OCI-LY3 (cell line): ENCODE measurements at regions not wholly inside any gene's neighbourhood (a gene's known extent, or its start where the extent isn't known, plus 50 kb on each side); places are given as distances from the start of the nearest gene placed in this dataset.

Source experiments
- H2AFZ ChIP-seq: fragments of 200-600, 300-600 bp; shearing (Covaris generic); 2 replicates; pipeline ENCODE4 v1.6.0; 2014; ENCODE audit warnings: antibody characterized with exemption, low read depth, low read length
- H3K27ac ChIP-seq: fragments of 200-600, 300-600 bp; sonication (generic); 2 replicates; pipeline ENCODE4 v1.5.1; 2014; ENCODE audit warnings: mild to moderate bottlenecking, low read length, moderate library complexity, mixed read lengths
- H3K27me3 ChIP-seq: fragments of 200-600, 300-600 bp; sonication (generic); 2 replicates; pipeline ENCODE4 v1.6.1; 2014; ENCODE audit warnings: low read depth, low read length, mixed read lengths
- H3K36me3 ChIP-seq: fragments of 200-600, 300-600 bp; sonication (generic); replicated peaks from 2 replicates; pipeline ENCODE3; 2014; ENCODE audit warnings: low read depth, low read length, mixed read lengths
- H3K4me1 ChIP-seq: fragments of 300-600, 200-600 bp; sonication (generic); 2 replicates; pipeline ENCODE4 v1.6.1; 2014; ENCODE audit warnings: low read length, mixed read lengths
- H3K4me2 ChIP-seq: fragments of 200-600, 300-600 bp; sonication (generic); 2 replicates; pipeline ENCODE4 v1.6.1; 2014; ENCODE audit warnings: low read length, mixed read lengths
- H3K4me3 ChIP-seq: fragments of 300-600, 200-600 bp; sonication (generic); 2 replicates; pipeline ENCODE4 v1.5.1; 2014; ENCODE audit warnings: antibody characterized with exemption, mild to moderate bottlenecking, low read length, moderate library complexity
- H3K79me2 ChIP-seq: fragments of 300-600, 200-600 bp; shearing (Covaris generic); 2 replicates; pipeline ENCODE4 v1.6.1; 2014; ENCODE audit warnings: mild to moderate bottlenecking, low read length, mixed read lengths
- H3K9ac ChIP-seq: fragments of 300-600, 200-600 bp; shearing (Covaris generic); 2 replicates; pipeline ENCODE4 v1.6.0; 2014; ENCODE audit warnings: mild to moderate bottlenecking, low read length, moderate library complexity
- H3K9me3 ChIP-seq: fragments of 200-600, 300-600 bp; shearing (Covaris generic); 2 replicates; pipeline ENCODE4 v1.6.1; 2014; ENCODE audit warnings: low read length, mixed read lengths; ENCODE audit not compliant: insufficient read depth
- H4K20me1 ChIP-seq: fragments of 200-600, 300-600 bp; sonication (generic); 2 replicates; pipeline ENCODE4 v1.6.1; 2016; ENCODE audit warnings: low read length, mixed read lengths; ENCODE audit not compliant: insufficient read depth
- EZH2phosphoT487 ChIP-seq: fragments of 200-600 bp; shearing (Covaris generic); IDR thresholded peaks from 2 replicates; pipeline ENCODE4 v1.6.1; 2018; ENCODE audit warnings: antibody characterized with exemption, mixed run types, low read depth
- TF ChIP-seq, protein P1 (sequence below): fragments of 200-600, 300-600 bp; sonication (generic); IDR thresholded peaks from 2 replicates; pipeline ENCODE4 v1.5.1; 2014; ENCODE audit warnings: antibody characterized with exemption, low read length, low read depth

DNA sequence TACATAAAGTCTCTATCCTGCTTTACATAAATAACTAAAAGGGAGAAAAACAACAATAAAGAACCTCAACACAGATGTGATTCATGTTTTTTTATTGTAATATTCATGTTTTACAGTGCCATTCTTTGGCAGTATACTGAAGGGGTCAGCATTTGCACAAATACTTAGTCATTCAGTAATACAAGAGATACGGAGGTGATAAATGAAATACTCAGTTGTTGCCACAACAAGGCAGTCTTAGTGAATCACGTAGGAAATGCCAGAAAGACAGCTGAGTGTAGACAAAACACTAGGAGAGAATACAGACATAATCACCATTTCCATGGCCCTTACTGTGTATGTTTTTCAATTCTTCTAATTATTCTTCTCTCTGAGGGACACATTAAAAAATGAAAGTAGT lies 910.4 kb downstream of the METTL15 start:
- H3K4me2 ChIP-seq, result peak overlapping the region; percentile 17; the same call in 1 of the 2 replicates
- no peaks in the 10 kb centered on the region for H3K79me2 ChIP-seq
- no peak overlapping the region for H3K4me3 ChIP-seq
- peaks cover 10% of the 10 kb centered on the region for H3K36me3 ChIP-seq
- no peak overlapping the region for H3K9ac ChIP-seq
- TF ChIP-seq EZH2phosphoT487, result no peak
- TF ChIP-seq, protein P1, sequence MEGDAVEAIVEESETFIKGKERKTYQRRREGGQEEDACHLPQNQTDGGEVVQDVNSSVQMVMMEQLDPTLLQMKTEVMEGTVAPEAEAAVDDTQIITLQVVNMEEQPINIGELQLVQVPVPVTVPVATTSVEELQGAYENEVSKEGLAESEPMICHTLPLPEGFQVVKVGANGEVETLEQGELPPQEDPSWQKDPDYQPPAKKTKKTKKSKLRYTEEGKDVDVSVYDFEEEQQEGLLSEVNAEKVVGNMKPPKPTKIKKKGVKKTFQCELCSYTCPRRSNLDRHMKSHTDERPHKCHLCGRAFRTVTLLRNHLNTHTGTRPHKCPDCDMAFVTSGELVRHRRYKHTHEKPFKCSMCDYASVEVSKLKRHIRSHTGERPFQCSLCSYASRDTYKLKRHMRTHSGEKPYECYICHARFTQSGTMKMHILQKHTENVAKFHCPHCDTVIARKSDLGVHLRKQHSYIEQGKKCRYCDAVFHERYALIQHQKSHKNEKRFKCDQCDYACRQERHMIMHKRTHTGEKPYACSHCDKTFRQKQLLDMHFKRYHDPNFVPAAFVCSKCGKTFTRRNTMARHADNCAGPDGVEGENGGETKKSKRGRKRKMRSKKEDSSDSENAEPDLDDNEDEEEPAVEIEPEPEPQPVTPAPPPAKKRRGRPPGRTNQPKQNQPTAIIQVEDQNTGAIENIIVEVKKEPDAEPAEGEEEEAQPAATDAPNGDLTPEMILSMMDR, result no peak
- peaks cover 20% of the 10 kb centered on the region for H3K4me1 ChIP-seq
- no peak overlapping the region for H3K27ac ChIP-seq
- no peaks in the 10 kb centered on the region for H3K27me3 ChIP-seq
- no peak overlapping the region for H2AFZ ChIP-seq
- H3K9me3 ChIP-seq, result 0 out of 2 replicates have a peak, but pooled peaks cover 4% of the 10 kb centered on the region
- H4K20me1 ChIP-seq, result no peaks in the 10 kb centered on the region

DNA sequence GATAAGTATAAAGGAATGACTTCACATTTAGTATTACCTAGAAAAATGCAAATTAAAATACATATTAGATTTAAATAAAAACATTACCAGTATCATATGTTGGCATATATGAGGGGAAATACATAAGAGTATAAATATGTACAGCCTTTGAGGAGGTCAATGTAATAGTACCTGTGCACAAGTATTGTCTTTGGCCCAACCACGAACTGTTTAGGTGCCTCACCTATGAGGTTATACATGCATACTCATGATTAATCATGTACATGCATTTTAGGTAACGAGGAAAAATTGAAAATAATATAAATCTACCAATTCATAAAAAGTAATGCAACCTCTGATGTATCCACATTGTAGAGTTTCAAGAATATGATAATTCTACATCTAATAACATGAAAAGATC lies 909.8 kb downstream of the METTL15 start:
- 0 out of 2 replicates have a peak, but pooled peaks cover 4% of the 10 kb centered on the region for H3K9me3 ChIP-seq
- H3K36me3 ChIP-seq, result peaks cover 9% of the 10 kb centered on the region
- no peak overlapping the region for H3K4me2 ChIP-seq
- H2AFZ ChIP-seq, result no peak overlapping the region
- no peak overlapping the region for H3K9ac ChIP-seq
- TF ChIP-seq, protein P1, result no peak
- TF ChIP-seq EZH2phosphoT487, result no peak
- H3K4me1 ChIP-seq, result peaks cover 20% of the 10 kb centered on the region
- no peak overlapping the region for H3K4me3 ChIP-seq
- no peaks in the 10 kb centered on the region for H3K79me2 ChIP-seq
- H4K20me1 ChIP-seq, result no peaks in the 10 kb centered on the region
- H3K27me3 ChIP-seq, result no peaks in the 10 kb centered on the region
- H3K27ac ChIP-seq, result no peak overlapping the region

DNA sequence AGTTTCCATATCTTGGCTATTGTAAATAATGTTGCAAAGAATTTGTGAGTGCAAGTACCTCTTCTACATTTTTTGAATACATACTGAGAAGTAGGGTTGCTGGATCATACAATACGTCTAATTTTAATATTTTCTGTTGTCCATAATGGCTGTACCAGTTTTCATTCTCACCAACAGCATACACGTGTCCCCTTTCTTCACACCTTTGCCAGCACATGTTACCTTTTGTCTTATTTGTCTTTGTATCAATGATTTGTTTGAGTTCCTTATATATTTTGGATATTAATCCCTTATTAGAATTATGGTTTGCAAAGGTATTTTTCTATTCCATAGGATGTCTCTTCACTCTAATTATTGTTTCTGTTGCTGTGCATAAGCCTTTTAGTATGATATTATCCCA lies 904.3 kb downstream of the METTL15 start:
- Histone ChIP-seq H3K9ac (no peak overlapping the region), H3K79me2 (no peaks in the 10 kb centered on the region), H4K20me1 (no peaks in the 10 kb centered on the region), H2AFZ (no peak overlapping the region), H3K27ac (no peak overlapping the region), H3K4me3 (no peak overlapping the region), H3K4me1 (peaks cover 3% of the 10 kb centered on the region; the same call in 1 of the 2 replicates), H3K9me3 (no peaks in the 10 kb centered on the region), H3K4me2 (no peak overlapping the region), H3K27me3 (no peaks in the 10 kb centered on the region), H3K36me3 (no peaks in the 10 kb centered on the region)
- no peak for TF ChIP-seq EZH2phosphoT487
- TF ChIP-seq, protein P1, result no peak

DNA sequence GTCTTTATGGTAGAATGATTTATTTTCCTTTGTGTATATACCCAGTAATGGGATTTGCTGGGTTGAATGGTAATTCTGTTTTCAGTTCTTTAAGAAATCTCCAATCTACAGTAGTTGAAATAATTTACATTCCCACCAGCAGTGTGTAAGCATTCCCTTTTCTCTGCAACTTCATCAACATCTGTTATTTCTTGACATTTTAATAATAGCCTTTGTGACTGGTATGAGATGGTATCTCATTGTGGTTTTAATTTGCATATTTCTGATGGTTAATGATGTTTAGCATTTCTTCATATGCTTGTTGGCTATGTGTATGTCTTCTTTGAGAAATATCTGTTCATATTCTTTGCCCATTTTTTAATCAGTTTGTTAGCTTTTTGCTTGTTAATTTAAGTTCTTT lies 901.2 kb downstream of the METTL15 start:
- H4K20me1 ChIP-seq, result no peaks in the 10 kb centered on the region
- TF ChIP-seq EZH2phosphoT487, result no peak
- TF ChIP-seq, protein P1, result no peak
- no peak overlapping the region for H3K9ac ChIP-seq
- no peak overlapping the region for H2AFZ ChIP-seq
- H3K79me2 ChIP-seq, result no peaks in the 10 kb centered on the region
- H3K36me3 ChIP-seq, result no peaks in the 10 kb centered on the region
- no peak overlapping the region for H3K27ac ChIP-seq
- no peaks in the 10 kb centered on the region for H3K9me3 ChIP-seq
- H3K4me1 ChIP-seq, result peaks cover 11% of the 10 kb centered on the region
- no peaks in the 10 kb centered on the region for H3K27me3 ChIP-seq
- H3K4me2 ChIP-seq, result no peak overlapping the region
- no peak overlapping the region for H3K4me3 ChIP-seq
